K562 (cell line): ENCODE measurements at regions not wholly inside any gene's neighbourhood (a gene's known extent, or its start where the extent isn't known, plus 50 kb on each side); places are given as distances from the start of the nearest gene placed in this dataset.

ENCODE experiments used
- BCL6 ChIP-seq: fragments of 250-450 bp; sonication (Bioruptor Pico); IDR thresholded peaks from 2 replicates; pipeline ENCODE4 v1.4.0; 2020
- C11orf30 ChIP-seq: fragments of 450-650 bp; IDR thresholded peaks from 2 replicates; pipeline ENCODE4 v1.6.1; 2016; ENCODE audit warnings: low read depth, mild to moderate bottlenecking
- CBFA2T3 ChIP-seq: fragments of 450-650 bp; IDR thresholded peaks from 2 replicates; pipeline ENCODE4 v1.6.1; 2017
- CBX3 ChIP-seq, 2 experiments: IDR thresholded peaks; 1 replicate in 1 of 2; 2 replicates in 1 of 2; pipeline ENCODE4 v1.6.1; 2012; ENCODE audit warnings: inconsistent platforms in 2 of 2, low read length in 2 of 2, borderline replicate concordance in 1 of 2, control low read depth in 1 of 2
- CSDE1 ChIP-seq, 2 experiments: fragments of 450-650 bp; IDR thresholded peaks; 2 replicates each; pipeline ENCODE4 v1.6.1; 2016; ENCODE audit warnings: mild to moderate bottlenecking in 1 of 2
- FOXA1 ChIP-seq: fragments of 450-650 bp; IDR thresholded peaks from 2 replicates; pipeline ENCODE4 v1.6.1; 2016; ENCODE audit warnings: mild to moderate bottlenecking, borderline replicate concordance
- GABPB1 ChIP-seq: sonication (generic); formaldehyde crosslinking; IDR thresholded peaks from 2 replicates; pipeline ENCODE4 v1.8.0; 2022; ENCODE audit warnings: mild to moderate bottlenecking, missing genetic modification reagents
- HMG20A ChIP-seq: fragments of 450-650 bp; formaldehyde crosslinking; conservative IDR thresholded peaks from 2 replicates; pipeline ENCODE4 v1.4.0; 2020; ENCODE audit warnings: mild to moderate bottlenecking, mixed read lengths
- KLF6 ChIP-seq: fragments of 250-450 bp; sonication (Bioruptor Pico); IDR thresholded peaks from 2 replicates; pipeline ENCODE4 v1.4.0; 2020; ENCODE audit warnings: mild to moderate bottlenecking, moderate library complexity, borderline replicate concordance
- MAFG ChIP-seq: fragments of 450-650 bp; conservative IDR thresholded peaks from 2 replicates; pipeline ENCODE4 v1.6.1; 2016; ENCODE audit warnings: missing genetic modification characterization, missing compliant biosample characterization
- NFYB ChIP-seq: IDR thresholded peaks from 2 replicates; pipeline ENCODE4 v1.6.1; 2011; ENCODE audit warnings: mild to moderate bottlenecking, moderate library complexity; ENCODE audit not compliant: insufficient read length; ENCODE audit errors: extremely low read depth
- NR1H2 ChIP-seq: sonication (generic); formaldehyde crosslinking; IDR thresholded peaks from 2 replicates; pipeline ENCODE4 v1.4.0; 2020; ENCODE audit warnings: mild to moderate bottlenecking, missing genetic modification reagents
- RAD51 ChIP-seq: fragments of 450-650 bp; IDR thresholded peaks from 2 replicates; pipeline ENCODE4 v1.7.1; 2016; ENCODE audit warnings: low read depth, mild to moderate bottlenecking, borderline replicate concordance
- SRSF1 ChIP-seq: fragments of 200-400 bp; formaldehyde crosslinking; IDR thresholded peaks from 2 replicates; pipeline ENCODE4 v1.6.1; 2017; ENCODE audit warnings: mild to moderate bottlenecking, low read depth, low read length, moderate library complexity
- TBL1XR1 ChIP-seq, 2 experiments: IDR thresholded peaks; 2 replicates each; pipeline ENCODE4 v1.6.1; 2012; ENCODE audit warnings: improper control_type of control experiment in 2 of 2, low read length in 2 of 2, mild to moderate bottlenecking in 1 of 2
- TCF3 ChIP-seq: sonication (generic); formaldehyde crosslinking; IDR thresholded peaks from 2 replicates; pipeline ENCODE4 v1.4.0; 2020; ENCODE audit warnings: mild to moderate bottlenecking, missing genetic modification reagents
- TEAD2 ChIP-seq: fragments of 450-650 bp; IDR thresholded peaks from 2 replicates; pipeline ENCODE4 v1.6.1; 2016; ENCODE audit warnings: missing genetic modification characterization, control low read depth, missing compliant biosample characterization
- YY1 ChIP-seq, 3 experiments: IDR thresholded peaks; 2 replicates each; pipeline ENCODE4 v1.6.1; 2011; ENCODE audit warnings: low read length in 2 of 3, mild to moderate bottlenecking in 2 of 3, moderate library complexity in 2 of 3, borderline replicate concordance in 1 of 3, control low read depth in 1 of 3, low read depth in 1 of 3; ENCODE audit not compliant: insufficient read depth in 3 of 3, insufficient replicate concordance in 2 of 3, control insufficient read depth in 1 of 3, insufficient read length in 1 of 3; ENCODE audit errors: extremely low read depth in 1 of 3
- ZBTB26 ChIP-seq: fragments of 450-650 bp; formaldehyde crosslinking; IDR thresholded peaks from 2 replicates; pipeline ENCODE4 v1.4.0; 2022; ENCODE audit warnings: missing genetic modification characterization
- ZNF12 ChIP-seq: sonication (generic); formaldehyde crosslinking; IDR thresholded peaks from 2 replicates; pipeline ENCODE4 v1.4.0; 2020; ENCODE audit warnings: mild to moderate bottlenecking, missing genetic modification reagents
- ZNF165 ChIP-seq: fragments of 250-450 bp; sonication (Bioruptor Pico); IDR thresholded peaks from 2 replicates; pipeline ENCODE4 v1.4.0; 2020; ENCODE audit warnings: borderline replicate concordance
- ZNF3 ChIP-seq: fragments of 250-450 bp; sonication (Bioruptor Pico); IDR thresholded peaks from 2 replicates; pipeline ENCODE4 v1.5.0; 2021; ENCODE audit warnings: mild to moderate bottlenecking, moderate library complexity
- ZNF445 ChIP-seq: fragments of 250-450 bp; sonication (Bioruptor Pico); IDR thresholded peaks from 2 replicates; pipeline ENCODE4 v1.4.0; 2020; ENCODE audit warnings: low read depth, mild to moderate bottlenecking, moderate library complexity
- TF ChIP-seq, protein P1 (sequence below): fragments of 250-450 bp; sonication (Bioruptor Pico); IDR thresholded peaks from 2 replicates; pipeline ENCODE4 v1.4.0; 2020; ENCODE audit warnings: mild to moderate bottlenecking, moderate library complexity
- TF ChIP-seq, protein P2 (sequence below): sonication (generic); formaldehyde crosslinking; IDR thresholded peaks from 2 replicates; pipeline ENCODE4 v1.8.0; 2023; ENCODE audit warnings: mild to moderate bottlenecking, missing genetic modification reagents
- TF ChIP-seq, protein P3 (sequence below), 2 experiments: fragments of 250-450 bp in 1 of 2; fragments of 450-650 bp in 1 of 2; sonication (Bioruptor Pico) in 1 of 2; IDR thresholded peaks; 2 replicates each; pipeline versions ENCODE4 v1.6.1 to v1.8.0; 2016 to 2021; ENCODE audit warnings: mild to moderate bottlenecking in 2 of 2, moderate library complexity in 2 of 2, missing compliant biosample characterization in 1 of 2, missing genetic modification characterization in 1 of 2

GRCh38 chr20:55094353-55094861 is 619.0 kb downstream of the DOK5 start (continued):
- TF ChIP-seq ZBTB26 (CRISPR knock-in tag) (no peak), FOXA1 (no peak), TEAD2 (tag) (no peak), BCL6 (CRISPR knock-in tag) (no peak), ZNF3 (CRISPR knock-in tag) (no peak), SRSF1 (no peak), NFYB (no peak), GABPB1 (CRISPR knock-in tag) (no peak), KLF6 (CRISPR knock-in tag) (no peak), TBL1XR1 (IDR thresholded peaks at IDR 0.05; ENCODE audit: low read length in 2 of 2) (peak; percentile 88; a peak in 3 of 4 replicates), CBX3 (IDR thresholded peaks at IDR 0.05; ENCODE audit: borderline replicate concordance in 1 of 2, low read length in 2 of 2) (peak in 1 of 2 experiments; percentile 68; a peak in 1 of 3 replicates), MAFG (tag) (peak; percentile 99), ZNF165 (CRISPR knock-in tag) (no peak), ZNF12 (CRISPR knock-in tag) (no peak), TCF3 (CRISPR knock-in tag) (peak; percentile 48), HMG20A (CRISPR knock-in tag) (no peak), ZNF445 (CRISPR knock-in tag) (no peak), YY1 (IDR thresholded peaks at IDR 0.05; ENCODE audit: borderline replicate concordance in 1 of 3, control insufficient read depth in 1 of 3, extremely low read depth in 1 of 3, insufficient read depth in 3 of 3, insufficient read length in 1 of 3, insufficient replicate concordance in 2 of 3, low read depth in 1 of 3, low read length in 2 of 3) (peak in 1 of 3 experiments; percentile 32), CBFA2T3 (peak; percentile 87), C11orf30 (peak; percentile 96), RAD51 (0 out of 2 replicates have a peak, but pooled peaks have one; percentile 24), NR1H2 (CRISPR knock-in tag) (no peak), CSDE1 (IDR thresholded peaks at IDR 0.05) (no peak)
- TF ChIP-seq, protein P1, sequence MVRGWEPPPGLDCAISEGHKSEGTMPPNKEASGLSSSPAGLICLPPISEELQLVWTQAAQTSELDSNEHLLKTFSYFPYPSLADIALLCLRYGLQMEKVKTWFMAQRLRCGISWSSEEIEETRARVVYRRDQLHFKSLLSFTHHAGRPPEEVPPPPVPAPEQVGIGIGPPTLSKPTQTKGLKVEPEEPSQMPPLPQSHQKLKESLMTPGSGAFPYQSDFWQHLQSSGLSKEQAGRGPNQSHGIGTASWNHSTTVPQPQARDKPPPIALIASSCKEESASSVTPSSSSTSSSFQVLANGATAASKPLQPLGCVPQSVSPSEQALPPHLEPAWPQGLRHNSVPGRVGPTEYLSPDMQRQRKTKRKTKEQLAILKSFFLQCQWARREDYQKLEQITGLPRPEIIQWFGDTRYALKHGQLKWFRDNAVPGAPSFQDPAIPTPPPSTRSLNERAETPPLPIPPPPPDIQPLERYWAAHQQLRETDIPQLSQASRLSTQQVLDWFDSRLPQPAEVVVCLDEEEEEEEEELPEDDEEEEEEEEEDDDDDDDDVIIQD (CRISPR knock-in tag) = no peak
- TF ChIP-seq, protein P2, sequence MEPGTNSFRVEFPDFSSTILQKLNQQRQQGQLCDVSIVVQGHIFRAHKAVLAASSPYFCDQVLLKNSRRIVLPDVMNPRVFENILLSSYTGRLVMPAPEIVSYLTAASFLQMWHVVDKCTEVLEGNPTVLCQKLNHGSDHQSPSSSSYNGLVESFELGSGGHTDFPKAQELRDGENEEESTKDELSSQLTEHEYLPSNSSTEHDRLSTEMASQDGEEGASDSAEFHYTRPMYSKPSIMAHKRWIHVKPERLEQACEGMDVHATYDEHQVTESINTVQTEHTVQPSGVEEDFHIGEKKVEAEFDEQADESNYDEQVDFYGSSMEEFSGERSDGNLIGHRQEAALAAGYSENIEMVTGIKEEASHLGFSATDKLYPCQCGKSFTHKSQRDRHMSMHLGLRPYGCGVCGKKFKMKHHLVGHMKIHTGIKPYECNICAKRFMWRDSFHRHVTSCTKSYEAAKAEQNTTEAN = no peak
- TF ChIP-seq, protein P3, sequence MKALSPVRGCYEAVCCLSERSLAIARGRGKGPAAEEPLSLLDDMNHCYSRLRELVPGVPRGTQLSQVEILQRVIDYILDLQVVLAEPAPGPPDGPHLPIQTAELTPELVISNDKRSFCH (CRISPR knock-in tag; IDR thresholded peaks at IDR 0.05) = no peak
- TF ChIP-seq, protein P3 (tag; IDR thresholded peaks at IDR 0.05) = no peak
